ENCODE measurements at regions not wholly inside any gene's neighbourhood (a gene's known extent, or its start where the extent isn't known, plus 50 kb on each side); places are given as distances from the start of the nearest gene placed in this dataset.
"Not testable (repeated sequence)": the region's sequence is repeated elsewhere in the genome, so short reads cannot be mapped to it uniquely, and the experiment has no call there.

DNA sequence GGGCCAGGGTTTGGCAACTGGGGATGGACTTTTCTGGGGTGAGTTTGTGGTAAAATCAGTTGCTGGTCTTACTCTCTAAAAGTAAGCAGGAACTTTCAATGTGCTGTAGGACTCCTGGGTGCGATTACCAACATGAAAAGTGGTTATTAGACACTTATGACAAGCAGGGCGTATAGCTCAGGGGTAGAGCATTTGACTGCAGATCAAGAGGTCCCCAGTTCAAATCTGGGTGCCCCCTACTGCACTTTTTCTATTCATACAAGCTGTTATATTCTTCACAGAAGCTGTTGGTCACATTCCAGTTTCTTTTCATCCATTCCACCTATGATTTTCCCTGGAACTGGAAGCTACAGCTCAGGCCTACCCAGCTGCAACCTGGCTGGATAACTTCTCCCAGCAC, 100.2 kb upstream of the ZNF746 start:
- H3K9me3 ChIP-seq (ENCODE audit: low read length); H3K4me1 ChIP-seq (ENCODE audit: insufficient read depth, low read length); H3K27ac ChIP-seq (ENCODE audit: low read depth, low read length); H3K9ac ChIP-seq (ENCODE audit: low read length); H3K4me3 ChIP-seq (ENCODE audit: low read depth in 1 of 2, low read length in 2 of 2); H3K27me3 ChIP-seq (ENCODE audit: control insufficient read depth in 1 of 2, insufficient read depth in 2 of 2, low read length in 2 of 2): not testable (repeated sequence)
- peaks cover 51% of the 10 kb centered on the region for H3K36me3 ChIP-seq (ENCODE audit: insufficient read depth, low read length)

DNA sequence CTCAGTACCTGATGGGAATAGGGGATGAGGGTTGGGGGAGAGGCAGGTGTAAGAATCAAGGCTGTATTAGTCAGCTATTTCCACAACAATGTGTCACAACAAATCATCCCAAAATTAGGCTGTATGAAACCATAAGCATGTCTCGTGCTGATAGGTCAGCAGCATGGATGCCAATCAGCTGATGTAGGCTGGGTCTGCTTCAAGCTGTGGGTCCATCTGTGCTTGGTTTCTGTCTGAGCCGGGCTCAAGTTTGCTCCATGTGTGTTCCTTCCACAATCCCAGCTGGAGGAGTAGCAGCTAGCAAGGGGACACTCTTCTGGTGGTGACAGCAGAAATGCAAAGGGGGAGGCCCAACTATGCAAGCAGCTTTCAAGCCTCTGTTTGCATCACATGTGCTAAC, 97.9 kb upstream of the ZNF746 start:
- no peak overlapping the region for H3K4me3 ChIP-seq (ENCODE audit: low read depth in 1 of 2, low read length in 2 of 2)
- H3K36me3 ChIP-seq (ENCODE audit: insufficient read depth, low read length) = peaks cover 40% of the 10 kb centered on the region

DNA sequence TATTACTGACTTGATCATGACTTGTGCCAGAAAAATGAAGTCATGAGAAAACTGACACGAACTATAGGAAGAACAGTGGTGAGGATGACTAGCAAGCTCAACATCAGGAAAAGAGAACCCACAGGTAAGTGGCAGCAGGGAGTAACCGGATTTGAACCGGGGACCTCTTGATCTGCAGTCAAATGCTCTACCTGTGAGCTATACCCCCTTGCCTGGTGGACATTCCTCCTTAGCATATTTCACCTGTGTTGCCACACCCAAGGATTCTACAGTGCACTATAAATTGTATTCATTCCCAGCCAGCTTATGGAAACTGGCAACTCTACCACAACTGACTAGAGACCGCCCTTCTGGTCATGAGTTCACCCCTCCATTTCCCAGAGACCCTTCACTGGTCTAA, 97.5 kb upstream of the ZNF746 start:
- H3K9me3 ChIP-seq (ENCODE audit: low read length) = no peaks in the 10 kb centered on the region
- no peaks in the 10 kb centered on the region for H3K27me3 ChIP-seq (ENCODE audit: control insufficient read depth in 1 of 2, insufficient read depth in 2 of 2, low read length in 2 of 2)
- H3K36me3 ChIP-seq (ENCODE audit: insufficient read depth, low read length) = peaks cover 40% of the 10 kb centered on the region
- H3K27ac ChIP-seq (ENCODE audit: low read depth, low read length) = no peak overlapping the region
- H3K4me1 ChIP-seq (ENCODE audit: insufficient read depth, low read length) = no peaks in the 10 kb centered on the region
- H3K4me3 ChIP-seq (ENCODE audit: low read depth in 1 of 2, low read length in 2 of 2) = no peak overlapping the region
- H3K9ac ChIP-seq (ENCODE audit: low read length) = no peak overlapping the region

More for the DNA sequence above, 97.9 kb upstream of the ZNF746 start:
- Histone ChIP-seq H3K9me3 (ENCODE audit: low read length) (no peaks in the 10 kb centered on the region), H3K9ac (ENCODE audit: low read length) (no peak overlapping the region), H3K27ac (ENCODE audit: low read depth, low read length) (no peak overlapping the region), H3K4me1 (ENCODE audit: insufficient read depth, low read length) (no peaks in the 10 kb centered on the region), H3K27me3 (ENCODE audit: control insufficient read depth in 1 of 2, insufficient read depth in 2 of 2, low read length in 2 of 2) (no peaks in the 10 kb centered on the region)

DNA sequence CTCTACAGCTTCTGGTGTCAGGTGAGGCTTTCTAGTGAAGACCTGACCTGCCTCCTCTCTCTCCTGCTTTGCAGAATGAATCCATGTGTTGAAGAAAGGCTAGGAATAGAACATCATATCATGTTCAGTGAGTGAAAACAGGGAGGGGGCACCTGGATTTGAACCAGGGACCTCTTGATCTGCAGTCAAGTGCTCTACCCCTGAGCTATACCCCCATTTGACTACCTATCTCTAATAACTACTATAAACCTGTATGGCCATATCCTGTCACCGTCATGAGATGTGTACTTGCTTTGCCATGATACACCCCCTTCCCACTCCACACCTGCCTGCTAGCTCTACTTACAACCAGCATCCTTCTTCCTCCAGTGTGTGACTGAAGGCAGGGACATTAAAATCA, 91.3 kb upstream of the ZNF746 start:
- H3K9ac ChIP-seq (ENCODE audit: low read length) = no peak overlapping the region
- H3K9me3 ChIP-seq (ENCODE audit: low read length) = no peaks in the 10 kb centered on the region
- H3K27ac ChIP-seq (ENCODE audit: low read depth, low read length) = no peak overlapping the region
- H3K27me3 ChIP-seq (ENCODE audit: control insufficient read depth in 1 of 2, insufficient read depth in 2 of 2, low read length in 2 of 2) = no peaks in the 10 kb centered on the region
- peaks cover 46% of the 10 kb centered on the region for H3K36me3 ChIP-seq (ENCODE audit: insufficient read depth, low read length)
- no peaks in the 10 kb centered on the region for H3K4me1 ChIP-seq (ENCODE audit: insufficient read depth, low read length)
- H3K4me3 ChIP-seq (ENCODE audit: low read depth in 1 of 2, low read length in 2 of 2) = no peak overlapping the region

DNA sequence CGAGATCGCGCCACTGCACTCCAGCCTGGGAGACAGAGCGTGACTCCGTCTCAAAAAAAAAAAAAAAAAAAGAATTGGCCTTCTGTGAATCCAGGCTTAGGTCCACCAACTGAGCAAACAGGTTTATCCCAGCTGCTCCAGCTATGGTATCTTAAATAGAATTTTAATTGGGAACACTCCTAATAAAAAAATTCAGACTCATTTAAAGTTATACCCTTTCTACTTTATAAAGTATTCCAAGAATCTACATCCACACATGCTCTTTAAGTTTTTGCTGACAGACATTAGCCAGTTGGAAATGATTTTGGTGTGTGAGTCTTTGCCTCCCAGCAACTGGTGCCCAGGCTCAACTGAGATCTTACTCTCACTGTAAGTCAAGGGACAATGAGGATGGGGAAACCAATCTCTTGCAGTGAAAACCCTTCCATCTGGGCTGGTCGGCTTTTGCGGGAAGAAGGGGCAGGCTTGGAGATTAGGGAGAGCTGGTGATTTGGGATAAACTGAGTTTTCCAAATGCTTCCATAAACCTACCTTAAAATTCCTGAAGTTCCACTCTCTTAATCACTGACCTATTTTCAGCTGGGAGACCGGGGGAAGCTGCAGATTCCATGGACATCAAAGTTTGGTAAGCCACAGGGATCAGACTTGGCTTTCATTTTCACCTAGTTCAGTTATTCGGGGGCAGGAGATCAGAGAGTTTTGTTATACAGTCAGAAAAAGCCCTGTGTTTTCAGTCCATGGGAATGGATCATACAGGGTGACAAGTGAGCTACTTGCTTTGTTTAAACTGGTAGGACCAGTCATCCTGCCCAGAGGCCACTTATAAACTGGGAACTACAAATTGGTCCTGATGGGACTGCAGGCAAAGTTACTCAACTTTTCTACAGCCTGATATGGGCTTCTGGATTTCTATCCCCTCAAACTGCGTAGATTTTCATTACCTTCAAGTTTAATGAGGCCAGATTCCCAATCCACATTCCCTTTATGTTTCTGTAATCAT, 89.3 kb upstream of the ZNF746 start:
- no peak overlapping the region for H3K4me3 ChIP-seq (ENCODE audit: low read depth in 1 of 2, low read length in 2 of 2)
- no peaks in the 10 kb centered on the region for H3K4me1 ChIP-seq (ENCODE audit: insufficient read depth, low read length)
- H3K27ac ChIP-seq (ENCODE audit: low read depth, low read length) = no peak overlapping the region
- no peaks in the 10 kb centered on the region for H3K27me3 ChIP-seq (ENCODE audit: control insufficient read depth in 1 of 2, insufficient read depth in 2 of 2, low read length in 2 of 2)
- peaks cover 60% of the 10 kb centered on the region for H3K36me3 ChIP-seq (ENCODE audit: insufficient read depth, low read length)
- no peaks in the 10 kb centered on the region for H3K9me3 ChIP-seq (ENCODE audit: low read length)
- H3K9ac ChIP-seq (ENCODE audit: low read length) = no peak overlapping the region

DNA sequence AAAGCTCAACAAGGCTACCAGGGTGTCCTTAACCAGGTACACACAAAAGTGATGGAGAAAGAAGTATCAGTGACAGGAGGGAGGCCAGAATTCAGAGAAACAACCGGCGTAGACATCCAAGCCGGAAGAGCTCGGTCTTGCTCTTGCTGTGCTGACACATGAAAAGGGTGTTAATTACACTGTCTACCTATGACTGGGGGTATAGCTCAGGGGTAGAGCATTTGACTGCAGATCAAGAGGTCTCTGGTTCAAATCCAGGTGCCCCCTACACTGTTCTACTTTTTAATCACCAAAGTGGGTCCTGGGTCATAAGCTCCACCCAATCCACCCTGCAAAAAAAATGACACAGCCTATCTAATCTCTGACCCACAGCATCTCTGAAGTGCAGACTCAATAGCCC, 86.9 kb upstream of the ZNF746 start:
- Histone ChIP-seq H3K36me3 (ENCODE audit: insufficient read depth, low read length) (peaks cover 57% of the 10 kb centered on the region), H3K4me3 (ENCODE audit: low read depth in 1 of 2, low read length in 2 of 2) (no peak overlapping the region), H3K9ac (ENCODE audit: low read length) (no peak overlapping the region), H3K27me3 (ENCODE audit: control insufficient read depth in 1 of 2, insufficient read depth in 2 of 2, low read length in 2 of 2) (no peaks in the 10 kb centered on the region), H3K9me3 (ENCODE audit: low read length) (no peaks in the 10 kb centered on the region), H3K27ac (ENCODE audit: low read depth, low read length) (no peak overlapping the region), H3K4me1 (ENCODE audit: insufficient read depth, low read length) (no peaks in the 10 kb centered on the region)

DNA sequence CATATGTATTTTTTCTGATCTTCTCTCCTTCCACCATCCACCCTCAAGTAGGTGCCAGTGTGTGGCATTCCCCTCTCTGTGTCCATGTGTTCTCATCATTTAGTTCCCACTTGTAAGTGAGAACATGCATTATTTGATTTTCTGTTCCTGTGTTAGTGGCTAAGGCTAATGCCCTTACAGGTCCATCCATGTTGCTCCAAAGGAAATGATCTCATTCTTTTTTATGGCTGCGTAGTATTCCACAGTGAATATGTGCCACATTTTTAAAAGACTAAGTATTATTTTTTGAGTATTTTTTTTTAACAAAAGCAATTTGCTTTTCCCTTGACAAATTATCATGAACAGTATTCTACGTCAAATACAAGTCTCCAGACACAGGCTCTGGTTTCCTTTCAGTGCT, 86.4 kb upstream of the ZNF746 start:
- Histone ChIP-seq H3K27me3 (ENCODE audit: control insufficient read depth in 1 of 2, insufficient read depth in 2 of 2, low read length in 2 of 2) (no peaks in the 10 kb centered on the region), H3K36me3 (ENCODE audit: insufficient read depth, low read length) (peaks cover 53% of the 10 kb centered on the region), H3K27ac (ENCODE audit: low read depth, low read length) (no peak overlapping the region), H3K9me3 (ENCODE audit: low read length) (no peaks in the 10 kb centered on the region), H3K9ac (ENCODE audit: low read length) (no peak overlapping the region), H3K4me3 (ENCODE audit: low read depth in 1 of 2, low read length in 2 of 2) (no peak overlapping the region), H3K4me1 (ENCODE audit: insufficient read depth, low read length) (no peaks in the 10 kb centered on the region)

DNA sequence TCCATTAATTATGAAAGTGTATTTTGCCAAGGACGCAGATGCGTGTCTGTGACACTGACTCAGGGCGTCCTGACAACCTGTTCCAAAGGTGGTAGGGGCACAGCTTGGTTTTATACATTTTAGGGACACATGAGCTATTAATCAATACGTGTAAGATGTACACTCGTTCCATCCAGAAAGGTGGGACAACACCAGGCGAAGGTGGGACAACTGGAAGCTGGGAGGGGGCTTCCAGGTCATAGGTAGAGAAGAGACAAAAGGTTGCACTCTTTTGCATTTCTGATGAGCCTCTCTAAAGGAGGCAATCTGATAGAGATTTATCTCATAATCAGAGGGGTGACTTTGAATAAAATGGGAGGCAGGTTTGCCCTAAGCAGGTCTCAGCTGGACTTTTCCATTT, 82.7 kb upstream of the ZNF746 start:
- no peak overlapping the region for H3K27ac ChIP-seq (ENCODE audit: low read depth, low read length)
- no peaks in the 10 kb centered on the region for H3K27me3 ChIP-seq (ENCODE audit: control insufficient read depth in 1 of 2, insufficient read depth in 2 of 2, low read length in 2 of 2)
- peaks cover 26% of the 10 kb centered on the region for H3K36me3 ChIP-seq (ENCODE audit: insufficient read depth, low read length)
- H3K9ac ChIP-seq (ENCODE audit: low read length) = no peak overlapping the region
- H3K4me3 ChIP-seq (ENCODE audit: low read depth in 1 of 2, low read length in 2 of 2) = no peak overlapping the region
- H3K4me1 ChIP-seq (ENCODE audit: insufficient read depth, low read length) = no peaks in the 10 kb centered on the region
- no peaks in the 10 kb centered on the region for H3K9me3 ChIP-seq (ENCODE audit: low read length)

DNA sequence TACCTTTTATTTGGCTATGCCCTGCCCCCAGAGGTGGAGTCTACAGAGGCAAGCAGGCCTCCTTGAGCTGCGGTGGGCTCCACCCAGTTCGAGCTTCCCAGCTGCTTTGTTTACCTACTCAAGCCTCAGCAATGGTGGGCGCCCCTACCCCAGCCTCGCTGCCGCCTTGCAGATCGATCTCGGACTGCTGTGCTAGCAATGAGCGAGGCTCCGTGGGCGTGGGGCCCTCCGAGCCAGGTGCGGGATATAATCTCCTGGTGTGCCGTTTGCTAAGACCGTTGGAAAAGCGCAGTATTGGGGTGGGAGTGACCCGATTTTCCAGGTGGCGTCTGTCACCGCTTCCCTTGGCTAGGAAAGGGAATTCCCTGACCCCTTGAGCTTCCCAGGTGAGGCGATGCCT, 81.8 kb upstream of the ZNF746 start:
- H3K27ac ChIP-seq (ENCODE audit: low read depth, low read length); H3K4me3 ChIP-seq (ENCODE audit: low read depth in 1 of 2, low read length in 2 of 2); H3K9me3 ChIP-seq (ENCODE audit: low read length); H3K4me1 ChIP-seq (ENCODE audit: insufficient read depth, low read length); H3K27me3 ChIP-seq (ENCODE audit: control insufficient read depth in 1 of 2, insufficient read depth in 2 of 2, low read length in 2 of 2); H3K9ac ChIP-seq (ENCODE audit: low read length): not testable (repeated sequence)
- peaks cover 16% of the 10 kb centered on the region for H3K36me3 ChIP-seq (ENCODE audit: insufficient read depth, low read length)

DNA sequence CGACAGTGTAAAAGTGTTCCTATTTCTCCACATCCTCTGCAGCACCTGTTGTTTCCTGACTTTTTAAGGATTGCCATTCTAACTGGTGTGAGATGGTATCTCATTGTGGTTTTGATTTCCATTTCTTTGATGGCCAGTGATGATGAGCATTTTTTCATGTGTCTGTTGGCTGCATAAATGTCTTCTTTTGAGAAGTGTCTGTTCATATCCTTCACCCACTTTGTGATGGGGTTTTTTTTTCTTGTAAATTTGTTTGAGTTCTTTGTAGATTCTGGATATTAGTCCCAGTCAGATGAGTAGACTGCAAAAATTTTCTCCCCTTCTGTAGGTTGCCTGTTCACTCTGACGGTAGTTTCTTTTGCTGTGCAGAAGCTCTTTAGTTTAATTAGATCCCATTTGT, 76.8 kb upstream of the ZNF746 start:
- H3K4me3 ChIP-seq (ENCODE audit: low read depth in 1 of 2, low read length in 2 of 2); H3K9me3 ChIP-seq (ENCODE audit: low read length); H3K36me3 ChIP-seq (ENCODE audit: insufficient read depth, low read length); H3K9ac ChIP-seq (ENCODE audit: low read length); H3K27me3 ChIP-seq (ENCODE audit: control insufficient read depth in 1 of 2, insufficient read depth in 2 of 2, low read length in 2 of 2); H3K4me1 ChIP-seq (ENCODE audit: insufficient read depth, low read length); H3K27ac ChIP-seq (ENCODE audit: low read depth, low read length): not testable (repeated sequence)

DNA sequence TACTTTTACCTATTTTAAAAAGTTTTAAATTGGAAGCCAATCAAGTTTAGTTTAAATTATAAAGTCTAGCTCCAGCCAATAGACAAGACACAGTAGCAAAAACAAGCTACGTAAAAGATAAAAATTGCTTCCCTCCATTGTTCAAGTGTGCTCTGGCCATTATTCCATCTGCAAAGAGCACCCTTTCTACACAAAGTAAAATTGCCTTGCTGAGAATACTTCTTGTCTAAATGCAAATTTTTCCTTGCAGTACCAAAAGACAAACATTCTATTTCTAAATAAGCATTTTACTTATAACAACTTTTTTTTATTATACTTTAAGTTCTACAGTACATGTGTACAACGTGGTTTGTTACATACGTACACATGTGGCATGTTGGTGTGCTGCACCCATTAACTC, 75.9 kb upstream of the ZNF746 start:
- Histone ChIP-seq H3K9ac (ENCODE audit: low read length) (no peak overlapping the region), H3K4me1 (ENCODE audit: insufficient read depth, low read length) (no peaks in the 10 kb centered on the region), H3K36me3 (ENCODE audit: insufficient read depth, low read length) (no peaks in the 10 kb centered on the region), H3K27ac (ENCODE audit: low read depth, low read length) (no peak overlapping the region), H3K4me3 (ENCODE audit: low read depth in 1 of 2, low read length in 2 of 2) (no peak overlapping the region), H3K9me3 (ENCODE audit: low read length) (no peaks in the 10 kb centered on the region), H3K27me3 (ENCODE audit: control insufficient read depth in 1 of 2, insufficient read depth in 2 of 2, low read length in 2 of 2) (no peaks in the 10 kb centered on the region)

DNA sequence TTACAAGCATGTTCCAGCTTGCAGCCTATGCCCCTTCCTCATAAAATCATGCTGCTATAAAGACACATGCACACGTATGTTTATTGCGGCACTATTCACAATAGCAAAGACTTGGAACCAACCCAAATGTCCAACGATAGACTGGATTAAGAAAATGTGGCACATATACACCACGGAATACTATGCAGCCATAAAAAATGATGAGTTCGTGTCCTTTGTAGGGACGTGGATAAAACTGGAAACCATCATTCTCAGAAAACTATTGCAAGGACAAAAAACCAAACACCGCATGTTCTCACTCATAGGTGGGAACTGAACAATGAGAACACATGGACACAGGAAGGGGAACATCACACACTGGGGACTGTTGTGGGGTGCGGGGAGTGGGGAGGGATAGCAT, 75.3 kb upstream of the ZNF746 start:
- H3K4me1 ChIP-seq (ENCODE audit: insufficient read depth, low read length); H3K27ac ChIP-seq (ENCODE audit: low read depth, low read length); H3K9me3 ChIP-seq (ENCODE audit: low read length); H3K4me3 ChIP-seq (ENCODE audit: low read depth in 1 of 2, low read length in 2 of 2); H3K36me3 ChIP-seq (ENCODE audit: insufficient read depth, low read length); H3K27me3 ChIP-seq (ENCODE audit: control insufficient read depth in 1 of 2, insufficient read depth in 2 of 2, low read length in 2 of 2); H3K9ac ChIP-seq (ENCODE audit: low read length): not testable (repeated sequence)

Data from muscle layer of colon (tissue), 2 donors.